Large intestine (tissue), 3 donors: ENCODE measurements at regions not wholly inside any gene's neighbourhood (a gene's known extent, or its start where the extent isn't known, plus 50 kb on each side); places are given as distances from the start of the nearest gene placed in this dataset.

Source experiments
- DNase-seq, 2 donors: peaks; one replicate each; pipeline versions ENCODE4 v3.0.0 to v3.0.0-alpha.2; 2013
- H3K27ac ChIP-seq: one replicate; pipeline ENCODE4 v1.5.1; 2013; ENCODE audit warnings: low read length
- H3K27me3 ChIP-seq: 2 replicates; pipeline ENCODE4 v1.6.1; 2013; ENCODE audit warnings: low read length; ENCODE audit not compliant: control insufficient read depth, insufficient read depth
- H3K36me3 ChIP-seq: 2 replicates; pipeline ENCODE4 v1.6.1; 2013; ENCODE audit warnings: low read length; ENCODE audit not compliant: control insufficient read depth, insufficient read depth
- H3K4me1 ChIP-seq: one replicate; pipeline ENCODE4 v1.6.1; 2013; ENCODE audit warnings: low read length; ENCODE audit not compliant: control insufficient read depth, insufficient read depth
- H3K4me3 ChIP-seq: one replicate; pipeline ENCODE4 v1.5.1; 2013; ENCODE audit warnings: low read length
- H3K9me3 ChIP-seq: one replicate; pipeline ENCODE4 v1.6.1; 2013; ENCODE audit warnings: mild to moderate bottlenecking, low read depth, low read length, moderate library complexity; ENCODE audit not compliant: control insufficient read depth
- WGBS: methylation state at CpG from one replicate; pipeline ENCODE4 v1.1.5; 2013; ENCODE audit warnings: low lambda C conversion rate; ENCODE audit not compliant: insufficient coverage; 5-methylcytosine and 5-hydroxymethylcytosine counted together

GRCh38 chr5:160175438-160176218 is 53.7 kb upstream of the FABP6 start:
- Histone ChIP-seq H3K4me1 (no peaks in the 10 kb centered on the region), H3K4me3 (no peak overlapping the region), H3K27ac (peak overlapping the region; percentile 5), H3K36me3 (no peaks in the 10 kb centered on the region), H3K9me3 (no peaks in the 10 kb centered on the region), H3K27me3 (no peaks in the 10 kb centered on the region)
- WGBS = no CpG with 5 or more reads among the region's 18 CpGs
- no peak for DNase-seq

GRCh38 chr5:160174780-160175437 is 54.4 kb upstream of the FABP6 start:
- Histone ChIP-seq H3K4me1 (no peaks in the 10 kb centered on the region), H3K27me3 (no peaks in the 10 kb centered on the region), H3K9me3 (no peaks in the 10 kb centered on the region), H3K4me3 (no peak overlapping the region), H3K27ac (peak overlapping the region; percentile 5), H3K36me3 (no peaks in the 10 kb centered on the region)
- DNase-seq = no peak
- WGBS = 100% methylated on average over 1 of the region's 4 CpGs

- Histone ChIP-seq H3K9me3 (no peaks in the 10 kb centered on the region), H3K36me3 (no peaks in the 10 kb centered on the region), H3K27ac (no peak overlapping the region), H3K27me3 (no peaks in the 10 kb centered on the region), H3K4me1 (no peaks in the 10 kb centered on the region), H3K4me3 (no peak overlapping the region)
- no peak for DNase-seq
- no CpG with 5 or more reads among the region's 5 CpGs for WGBS
Observed at GRCh38 chr5:160174290-160174689, 55.0 kb upstream of the FABP6 start.

GRCh38 chr5:160171666-160172065 is 52.4 kb upstream of the PWWP2A start:
- Histone ChIP-seq H3K4me1 (no peaks in the 10 kb centered on the region), H3K27me3 (no peaks in the 10 kb centered on the region), H3K36me3 (no peaks in the 10 kb centered on the region), H3K27ac (no peak overlapping the region), H3K4me3 (no peak overlapping the region), H3K9me3 (no peaks in the 10 kb centered on the region)
- DNase-seq = no peak
- no CpG with 5 or more reads among the region's 2 CpGs for WGBS

GRCh38 chr5:160169326-160169725 is 50.1 kb upstream of the PWWP2A start:
- Histone ChIP-seq H3K27me3 (no peaks in the 10 kb centered on the region), H3K27ac (no peak overlapping the region), H3K4me3 (no peak overlapping the region), H3K4me1 (no peaks in the 10 kb centered on the region), H3K9me3 (no peaks in the 10 kb centered on the region), H3K36me3 (no peaks in the 10 kb centered on the region)
- WGBS = no CpG with 5 or more reads among the region's 3 CpGs
- no peak for DNase-seq
